IMR-90 (cell line): ENCODE measurements at regions not wholly inside any gene's neighbourhood (a gene's known extent, or its start where the extent isn't known, plus 50 kb on each side); places are given as distances from the start of the nearest gene placed in this dataset.
A peak's percentile ranks its signal among the peaks of the same experiment; 100 is the strongest.

Experiments used
- ATAC-seq: fragments of 200-7000 bp; cut with Tn5 transposase; 2 replicates; pipeline ENCODE4 v1.9.1; 2020; ENCODE audit warnings: low read depth, mild to moderate bottlenecking, moderate library complexity
- BruUV-seq: library from RNA; stranded (reverse); fragments of 400-500 nt; replicated peaks from 2 replicates; lab custom pipeline; 2021; lab: Mats Ljungman, UMichigan
- CTCF ChIA-PET: fragments of 300-600 bp; formaldehyde crosslinking; extraction: SDS; loops from one replicate; lab custom pipeline; 2021; ENCODE audit warnings: antibody characterized with exemption; lab: Yijun Ruan, JAX
- POLR2A ChIA-PET: fragments of 300-600 bp; sonication (Branson Sonifier 250); formaldehyde crosslinking; loops from one replicate; lab custom pipeline; 2022; ENCODE audit warnings: antibody characterized with exemption; ENCODE audit not compliant: unreplicated experiment; lab: Charles Lee
- DNase-seq: peaks from one replicate; pipeline ENCODE4 v3.0.0; 2013
- H2AFZ ChIP-seq: replicated peaks from 2 replicates; pipeline ENCODE3; 2013; ENCODE audit warnings: low read length, mild to moderate bottlenecking; ENCODE audit not compliant: poor library complexity
- H2AK5ac ChIP-seq: 2 replicates; pipeline ENCODE4 v1.6.1; 2013; ENCODE audit warnings: low read depth, low read length, inconsistent platforms
- H2AK9ac ChIP-seq: replicated peaks from 2 replicates; pipeline ENCODE3; 2013; ENCODE audit warnings: mild to moderate bottlenecking, low read depth, low read length, moderate library complexity; ENCODE audit not compliant: poor library complexity
- H2BK120ac ChIP-seq: 2 replicates; pipeline ENCODE4 v1.6.1; 2013; ENCODE audit warnings: low read depth, low read length, inconsistent platforms
- H2BK15ac ChIP-seq: 3 replicates; pipeline ENCODE4 v1.6.1; 2013; ENCODE audit warnings: low read depth, low read length, inconsistent platforms
- H2BK20ac ChIP-seq: 2 replicates; pipeline ENCODE4 v1.6.1; 2013; ENCODE audit warnings: low read depth, mild to moderate bottlenecking, inconsistent platforms, low read length, moderate library complexity
- H2BK5ac ChIP-seq: 2 replicates; pipeline ENCODE4 v1.6.1; 2013; ENCODE audit warnings: mild to moderate bottlenecking, low read depth, low read length, inconsistent platforms; ENCODE audit not compliant: poor library complexity, severe bottlenecking
- H3K14ac ChIP-seq: replicated peaks from 2 replicates; pipeline ENCODE4 v1.6.1; 2013; ENCODE audit warnings: low read depth, low read length, inconsistent platforms
- H3K18ac ChIP-seq: 2 replicates; pipeline ENCODE4 v1.6.1; 2013; ENCODE audit warnings: low read depth, low read length, control low read depth
- H3K23ac ChIP-seq: 2 replicates; pipeline ENCODE4 v1.6.1; 2013; ENCODE audit warnings: low read depth, low read length, inconsistent platforms
- H3K27ac ChIP-seq: 2 replicates; pipeline ENCODE4 v1.5.1; 2013; ENCODE audit warnings: mild to moderate bottlenecking, control low read depth, low read length; ENCODE audit not compliant: insufficient read depth
- H3K27me3 ChIP-seq: 2 replicates; pipeline ENCODE4 v1.6.1; 2013; ENCODE audit warnings: low read length; ENCODE audit not compliant: control insufficient read depth, insufficient read depth
- H3K36me3 ChIP-seq: 2 replicates; pipeline ENCODE4 v1.6.1; 2013; ENCODE audit warnings: low read length, mixed read lengths; ENCODE audit not compliant: control insufficient read depth, insufficient read depth
- H3K4ac ChIP-seq: 2 replicates; pipeline ENCODE4 v1.6.1; 2013; ENCODE audit warnings: low read depth, low read length, inconsistent platforms
- H3K4me1 ChIP-seq: 2 replicates; pipeline ENCODE4 v1.6.1; 2013; ENCODE audit warnings: low read length, mixed read lengths; ENCODE audit not compliant: control insufficient read depth, insufficient read depth
- H3K4me2 ChIP-seq: 2 replicates; pipeline ENCODE4 v1.6.1; 2013; ENCODE audit warnings: low read depth, mild to moderate bottlenecking, control low read depth, low read length, moderate library complexity
- H3K4me3 ChIP-seq: 2 replicates; pipeline ENCODE4 v1.5.1; 2013; ENCODE audit warnings: low read depth, mild to moderate bottlenecking, control low read depth, low read length, moderate library complexity; ENCODE audit not compliant: insufficient read depth
- H3K56ac ChIP-seq: 2 replicates; pipeline ENCODE4 v1.6.1; 2013; ENCODE audit warnings: low read length, inconsistent platforms; ENCODE audit not compliant: insufficient read depth; ENCODE audit errors: extremely low read depth
- H3K79me1 ChIP-seq, 2 experiments: 2 replicates each; pipeline ENCODE4 v1.6.1; 2013; ENCODE audit warnings: low read length in 2 of 2, inconsistent platforms in 1 of 2, low read depth in 1 of 2
- H3K9ac ChIP-seq: 2 replicates; pipeline ENCODE4 v1.6.1; 2013; ENCODE audit warnings: low read depth, low read length, control low read depth
- H3K9me1 ChIP-seq: 2 replicates; pipeline ENCODE4 v1.6.1; 2013; ENCODE audit warnings: low read length, inconsistent platforms; ENCODE audit not compliant: insufficient read depth
- H3K9me3 ChIP-seq: 2 replicates; pipeline ENCODE4 v1.6.1; 2013; ENCODE audit warnings: low read length; ENCODE audit not compliant: control insufficient read depth, insufficient read depth
- H4K20me1 ChIP-seq: 2 replicates; pipeline ENCODE4 v1.6.1; 2013; ENCODE audit warnings: low read length, inconsistent platforms; ENCODE audit not compliant: insufficient read depth
- H4K5ac ChIP-seq: 2 replicates; pipeline ENCODE4 v1.6.1; 2013; ENCODE audit warnings: mild to moderate bottlenecking, low read depth, low read length, control low read depth
- H4K8ac ChIP-seq, 2 experiments: 2 replicates each; pipeline ENCODE4 v1.6.1; 2013; ENCODE audit warnings: low read depth in 2 of 2, low read length in 2 of 2, control low read depth in 1 of 2, inconsistent platforms in 1 of 2
- H4K91ac ChIP-seq: 2 replicates; pipeline ENCODE4 v1.6.1; 2013; ENCODE audit warnings: low read depth, low read length, inconsistent platforms; ENCODE audit not compliant: insufficient read depth
- CHD1 ChIP-seq: IDR thresholded peaks from 2 replicates; pipeline ENCODE4 v1.6.1; 2012; ENCODE audit warnings: low read depth, low read length, improper control_type of control experiment
- MXI1 ChIP-seq: IDR thresholded peaks from 2 replicates; pipeline ENCODE4 v1.6.1; 2012; ENCODE audit warnings: low read depth, mild to moderate bottlenecking, low read length, moderate library complexity, borderline replicate concordance
- POLR2A ChIP-seq: IDR thresholded peaks from 2 replicates; pipeline ENCODE4 v1.6.1; 2012; ENCODE audit warnings: mild to moderate bottlenecking, low read depth, low read length
- RFX5 ChIP-seq: IDR thresholded peaks from 2 replicates; pipeline ENCODE4 v1.8.0; 2012; ENCODE audit warnings: low read depth, mild to moderate bottlenecking, low read length, moderate library complexity
- WGBS, 2 experiments: methylation state at CpG; one replicate each; pipeline versions ENCODE4 v1.1.5 to v1.1.7; 2013; ENCODE audit warnings: missing lambda C conversion rate in 2 of 2; ENCODE audit not compliant: insufficient read length in 1 of 2; ENCODE audit errors: extremely low coverage in 2 of 2; 5-methylcytosine and 5-hydroxymethylcytosine counted together
- dilution Hi-C: fragments of 300-500 bp; cut with HindIII; formaldehyde crosslinking; loops from one replicate; pipeline ENCODE4 v1.14.3; 2018; ENCODE audit warnings: low sequenced_read_pairs; ENCODE audit not compliant: unreplicated experiment
- in situ Hi-C: fragments of 300-500 bp; cut with MboI; formaldehyde crosslinking; loops from 3 replicates; pipeline ENCODE4 v1.14.3; 2019; ENCODE audit warnings: low sequenced_read_pairs, inconsistent platforms, mixed read lengths
- intact Hi-C: fragments of 100-400 bp; cut with micrococcal nuclease; formaldehyde crosslinking; loops from 2 replicates; pipeline ENCODE4 v1.10.0; 2022
- TF ChIP-seq, protein P1 (sequence below): conservative IDR thresholded peaks from 2 replicates; pipeline ENCODE4 v1.5.1; 2012; ENCODE audit warnings: mild to moderate bottlenecking, low read depth, low read length, improper control_type of control experiment

DNA sequence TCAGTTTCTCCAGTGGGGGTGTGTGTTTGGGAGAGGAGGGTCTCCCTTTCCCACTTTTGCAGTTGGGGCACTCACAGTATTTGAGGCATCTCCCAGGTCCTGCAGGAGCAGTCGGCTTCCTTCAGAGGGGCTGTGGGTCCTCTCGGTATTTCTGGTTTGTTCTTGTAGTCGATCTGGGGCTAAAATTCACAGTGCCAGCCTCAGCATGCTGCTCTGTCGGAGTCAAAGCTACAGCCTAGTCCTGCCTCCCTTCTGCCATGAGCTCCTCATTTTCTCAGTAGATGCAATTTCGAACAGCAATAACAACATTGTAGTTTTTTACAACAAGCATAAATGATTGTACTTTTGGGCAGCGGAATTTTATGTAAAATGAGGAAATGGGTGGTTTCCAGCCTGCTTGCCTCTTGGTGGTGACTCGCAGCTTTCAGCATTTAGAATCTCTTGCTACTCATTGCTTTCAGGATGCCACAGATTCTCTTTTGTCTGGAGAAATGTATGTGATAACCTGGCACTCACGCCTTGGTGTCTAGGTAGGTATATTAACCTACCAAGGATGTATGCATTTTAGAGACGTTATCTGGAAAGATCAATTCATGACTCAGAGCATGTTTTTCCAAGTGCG lies 82.4 kb upstream of the C21orf91 start:
- dilution Hi-C loops (no loop called here), intact Hi-C loops (no loop called here), in situ Hi-C loops (loop anchor here (5.0 kb wide), 1 partner anchor 224 kb away; no protein-coding TSS in a partner anchor)
- H3K79me1 ChIP-seq, result no peaks in the 10 kb centered on the region
- H2BK15ac ChIP-seq, result no peak overlapping the region
- H3K18ac ChIP-seq, result no peak overlapping the region
- no peak overlapping the region for H3K27ac ChIP-seq
- no peak overlapping the region for H3K4me3 ChIP-seq
- DNase-seq (peak; percentile 10), ATAC-seq (no peak)
- no peak overlapping the region for H2BK120ac ChIP-seq
- ChIA-PET CTCF (interaction anchor here (1.0 kb wide), 1 partner anchor 213 kb away, joined by 3 read pairs; no protein-coding TSS in a partner anchor), POLR2A (no interaction called here)
- H3K9ac ChIP-seq, result no peak overlapping the region
- H2AFZ ChIP-seq, result no peak overlapping the region
- no peak overlapping the region for H2AK9ac ChIP-seq
- no peak overlapping the region for H3K4ac ChIP-seq
- H3K14ac ChIP-seq, result no peak overlapping the region
- no peaks in the 10 kb centered on the region for H3K9me3 ChIP-seq
- WGBS, 2 experiments, result 87% methylated on average over 3 of the region's 10 CpGs; no CpG with 5 or more reads in 1 of the 2 experiments
- H3K9me1 ChIP-seq, result no peaks in the 10 kb centered on the region
- TF ChIP-seq RFX5 (no peak), MXI1 (no peak), POLR2A (no peak), CHD1 (no peak)
- TF ChIP-seq, protein P1, sequence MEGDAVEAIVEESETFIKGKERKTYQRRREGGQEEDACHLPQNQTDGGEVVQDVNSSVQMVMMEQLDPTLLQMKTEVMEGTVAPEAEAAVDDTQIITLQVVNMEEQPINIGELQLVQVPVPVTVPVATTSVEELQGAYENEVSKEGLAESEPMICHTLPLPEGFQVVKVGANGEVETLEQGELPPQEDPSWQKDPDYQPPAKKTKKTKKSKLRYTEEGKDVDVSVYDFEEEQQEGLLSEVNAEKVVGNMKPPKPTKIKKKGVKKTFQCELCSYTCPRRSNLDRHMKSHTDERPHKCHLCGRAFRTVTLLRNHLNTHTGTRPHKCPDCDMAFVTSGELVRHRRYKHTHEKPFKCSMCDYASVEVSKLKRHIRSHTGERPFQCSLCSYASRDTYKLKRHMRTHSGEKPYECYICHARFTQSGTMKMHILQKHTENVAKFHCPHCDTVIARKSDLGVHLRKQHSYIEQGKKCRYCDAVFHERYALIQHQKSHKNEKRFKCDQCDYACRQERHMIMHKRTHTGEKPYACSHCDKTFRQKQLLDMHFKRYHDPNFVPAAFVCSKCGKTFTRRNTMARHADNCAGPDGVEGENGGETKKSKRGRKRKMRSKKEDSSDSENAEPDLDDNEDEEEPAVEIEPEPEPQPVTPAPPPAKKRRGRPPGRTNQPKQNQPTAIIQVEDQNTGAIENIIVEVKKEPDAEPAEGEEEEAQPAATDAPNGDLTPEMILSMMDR, result no peak
- H4K91ac ChIP-seq, result no peak overlapping the region
- no peak overlapping the region for H4K5ac ChIP-seq
- no peak overlapping the region for H3K23ac ChIP-seq
- no peak overlapping the region for H3K4me2 ChIP-seq
- H3K36me3 ChIP-seq, result no peaks in the 10 kb centered on the region
- H3K4me1 ChIP-seq, result no peaks in the 10 kb centered on the region
- peaks cover 6% of the 10 kb centered on the region; the same call in 1 of the 2 replicates for H3K27me3 ChIP-seq
- H2BK5ac ChIP-seq, result no peak overlapping the region
- no peak overlapping the region for H4K8ac ChIP-seq
- no peak overlapping the region for H3K56ac ChIP-seq
- no TSS peak for BruUV-seq
- no peak overlapping the region for H2AK5ac ChIP-seq
- no peaks in the 10 kb centered on the region for H4K20me1 ChIP-seq
- H2BK20ac ChIP-seq, result no peak overlapping the region
